Mucosa of rectum (tissue), 2 donors: ENCODE measurements at regions not wholly inside any gene's neighbourhood (a gene's known extent, or its start where the extent isn't known, plus 50 kb on each side); places are given as distances from the start of the nearest gene placed in this dataset.

ENCODE experiments used
- H3K27ac ChIP-seq, 2 donors: one replicate each; pipeline ENCODE4 v1.7.0; 2013; ENCODE audit warnings: inconsistent platforms in 2 of 2, low read depth in 2 of 2, low read length in 2 of 2
- H3K27me3 ChIP-seq, 2 donors: one replicate each; pipeline ENCODE4 v1.7.0; 2013; ENCODE audit warnings: low read length in 2 of 2; ENCODE audit not compliant: control insufficient read depth in 2 of 2, insufficient read depth in 2 of 2
- H3K36me3 ChIP-seq, 2 donors: one replicate each; pipeline ENCODE4 v1.7.0; 2013; ENCODE audit warnings: low read length in 2 of 2; ENCODE audit not compliant: control insufficient read depth in 2 of 2, insufficient read depth in 2 of 2
- H3K4me1 ChIP-seq, 2 donors: one replicate each; pipeline ENCODE4 v1.7.0; 2013; ENCODE audit warnings: low read length in 2 of 2, mild to moderate bottlenecking in 1 of 2; ENCODE audit not compliant: control insufficient read depth in 2 of 2, insufficient read depth in 2 of 2
- H3K4me3 ChIP-seq, 2 donors: one replicate each; pipeline ENCODE4 v1.7.0; 2013; ENCODE audit warnings: low read length in 2 of 2
- H3K9ac ChIP-seq, 2 donors: one replicate each; pipeline ENCODE4 v1.7.0; 2013; ENCODE audit warnings: low read length in 2 of 2, low read depth in 1 of 2, mild to moderate bottlenecking in 1 of 2
- H3K9me3 ChIP-seq, 2 donors: one replicate each; pipeline ENCODE4 v1.7.0; 2013; ENCODE audit warnings: low read length in 2 of 2; ENCODE audit not compliant: control insufficient read depth in 2 of 2
- donor health status: healthy.
- donor health status: Normal muscosa, but diverticular disease.

DNA sequence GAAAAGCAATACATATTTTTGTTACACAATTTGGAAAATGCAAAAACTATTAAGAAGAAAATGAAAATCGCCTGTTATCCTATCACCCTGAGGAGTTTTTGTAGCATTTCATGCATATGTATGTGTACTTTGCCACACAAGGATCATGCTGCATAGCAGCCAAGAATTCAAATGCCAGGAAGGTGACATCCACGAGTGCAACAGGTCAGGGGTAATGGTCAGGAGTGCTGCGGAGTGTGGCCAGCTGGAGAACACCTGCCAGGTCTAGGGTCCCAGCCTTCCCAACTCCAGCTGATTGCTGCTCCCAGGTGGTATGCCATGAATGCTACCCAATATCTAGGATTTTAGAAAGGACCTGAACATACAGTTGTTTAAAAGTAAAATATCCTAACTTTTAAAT, 617.1 kb downstream of the PRELID2 start:
- Histone ChIP-seq H3K27ac (no peak overlapping the region), H3K9me3 (no peaks in the 10 kb centered on the region), H3K4me1 (no peaks in the 10 kb centered on the region), H3K9ac (no peak overlapping the region), H3K36me3 (no peaks in the 10 kb centered on the region), H3K4me3 (no peak overlapping the region), H3K27me3 (no peaks in the 10 kb centered on the region)

DNA sequence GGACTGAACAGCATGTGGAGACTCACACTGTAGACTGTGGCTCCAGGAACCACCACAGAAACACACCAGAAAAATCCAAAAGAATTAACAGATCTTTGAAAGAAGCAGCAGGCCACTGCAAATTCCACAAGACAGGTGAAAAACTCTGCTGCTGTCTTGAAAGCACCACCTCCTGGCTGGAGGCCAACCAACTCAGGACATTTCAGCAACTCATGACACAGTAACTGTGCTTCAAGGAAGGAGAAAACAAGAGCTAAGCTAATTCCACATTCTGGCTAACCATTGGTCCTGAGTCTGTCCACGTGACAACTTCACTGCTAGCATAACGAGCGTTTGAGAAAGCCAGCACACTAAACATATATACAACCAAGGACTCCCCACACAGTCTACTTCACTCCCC, 625.1 kb downstream of the PRELID2 start:
- Histone ChIP-seq H3K9me3 (no peaks in the 10 kb centered on the region), H3K27me3 (no peaks in the 10 kb centered on the region), H3K4me3 (no peak overlapping the region), H3K36me3 (no peaks in the 10 kb centered on the region), H3K27ac (no peak overlapping the region), H3K9ac (no peak overlapping the region), H3K4me1 (no peaks in the 10 kb centered on the region)

GRCh38 chr5:145205546-145205945, 629.6 kb downstream of the PRELID2 start:
- Histone ChIP-seq H3K9me3 (no peaks in the 10 kb centered on the region), H3K4me1 (no peaks in the 10 kb centered on the region), H3K4me3 (no peak overlapping the region), H3K36me3 (no peaks in the 10 kb centered on the region), H3K27me3 (no peaks in the 10 kb centered on the region), H3K27ac (no peak overlapping the region), H3K9ac (no peak overlapping the region)

DNA sequence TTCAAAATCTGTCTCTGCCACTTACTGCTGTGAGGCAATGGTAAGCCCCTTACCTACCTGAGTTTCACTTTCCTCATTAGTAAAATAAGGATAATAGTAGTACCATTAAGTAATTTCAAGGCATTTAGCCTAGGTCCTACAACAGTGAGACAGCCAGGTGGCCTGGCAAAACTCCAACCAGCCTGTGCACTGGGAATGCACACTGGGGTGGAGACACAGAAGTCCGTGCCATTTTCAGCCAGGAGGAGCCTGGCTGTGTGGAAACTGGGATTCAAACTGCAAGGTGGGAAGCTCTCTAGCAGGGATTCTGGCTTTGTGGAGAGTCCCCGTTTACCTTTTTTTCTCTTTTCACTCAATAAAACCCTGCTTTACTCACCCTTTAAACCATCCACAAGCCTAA, 630.4 kb downstream of the PRELID2 start:
- Histone ChIP-seq H3K9ac (no peak overlapping the region), H3K4me1 (no peaks in the 10 kb centered on the region), H3K27ac (no peak overlapping the region), H3K9me3 (no peaks in the 10 kb centered on the region), H3K4me3 (no peak overlapping the region), H3K36me3 (no peaks in the 10 kb centered on the region), H3K27me3 (no peaks in the 10 kb centered on the region)

DNA sequence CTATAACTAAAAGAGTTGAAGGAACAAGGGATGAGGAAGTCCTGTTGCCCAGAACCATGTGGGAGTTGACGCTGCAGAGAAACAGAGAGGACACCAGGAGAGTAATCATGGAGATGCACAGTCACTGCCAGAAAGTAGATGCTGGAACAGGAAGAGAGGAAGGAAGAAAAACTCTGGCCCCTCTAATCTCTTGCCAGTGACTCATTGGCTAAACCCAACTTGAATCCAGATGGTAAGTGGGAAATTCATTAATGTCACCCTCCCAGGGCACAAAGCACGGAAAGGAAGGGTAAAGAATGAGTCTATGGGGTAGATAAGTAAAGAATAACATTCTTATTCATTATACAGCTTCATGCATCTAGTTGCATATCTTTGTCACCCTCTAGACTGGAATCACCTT, 631.9 kb downstream of the PRELID2 start:
- H3K9me3 ChIP-seq, result no peaks in the 10 kb centered on the region
- no peak overlapping the region for H3K4me3 ChIP-seq
- no peaks in the 10 kb centered on the region for H3K36me3 ChIP-seq
- no peaks in the 10 kb centered on the region for H3K27me3 ChIP-seq
- no peak overlapping the region for H3K27ac ChIP-seq
- H3K4me1 ChIP-seq, result no peaks in the 10 kb centered on the region
- no peak overlapping the region for H3K9ac ChIP-seq

DNA sequence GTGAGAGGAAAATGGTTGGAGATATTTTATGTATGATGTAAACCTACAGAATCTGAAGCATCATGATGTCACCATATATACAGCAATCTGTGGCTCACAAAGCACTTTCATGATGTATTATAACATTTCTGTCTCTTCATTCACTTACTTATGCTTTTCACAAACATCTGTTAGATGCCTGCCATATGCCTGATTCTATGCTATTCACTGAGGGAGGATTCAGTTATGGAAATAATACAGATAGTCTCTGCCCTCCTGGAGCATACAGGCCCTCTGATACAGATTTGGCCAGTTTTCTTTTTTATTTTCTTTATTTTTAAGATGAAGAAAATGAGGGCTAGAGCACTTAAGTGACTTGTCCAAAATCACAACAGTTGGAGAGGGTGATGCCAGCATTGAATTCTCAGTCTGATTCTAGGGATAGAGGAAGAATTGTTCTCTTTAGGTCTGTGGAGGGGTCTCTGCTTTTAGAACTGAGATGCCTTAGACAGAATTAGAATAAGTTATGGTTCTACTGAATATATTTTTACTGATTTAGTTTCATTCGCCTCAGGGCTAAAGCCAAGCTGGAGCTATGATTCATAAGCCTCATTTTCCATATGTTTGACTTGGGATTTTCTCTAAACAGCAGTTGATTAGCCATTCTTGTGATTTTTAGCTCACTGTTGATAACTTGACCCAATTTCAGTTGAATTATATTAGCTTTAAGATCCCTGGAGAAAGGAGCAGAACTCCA, 636.4 kb downstream of the PRELID2 start:
- Histone ChIP-seq H3K9ac (no peak overlapping the region), H3K36me3 (no peaks in the 10 kb centered on the region), H3K4me1 (no peaks in the 10 kb centered on the region), H3K27me3 (no peaks in the 10 kb centered on the region), H3K27ac (no peak overlapping the region), H3K9me3 (no peaks in the 10 kb centered on the region), H3K4me3 (no peak overlapping the region)

DNA sequence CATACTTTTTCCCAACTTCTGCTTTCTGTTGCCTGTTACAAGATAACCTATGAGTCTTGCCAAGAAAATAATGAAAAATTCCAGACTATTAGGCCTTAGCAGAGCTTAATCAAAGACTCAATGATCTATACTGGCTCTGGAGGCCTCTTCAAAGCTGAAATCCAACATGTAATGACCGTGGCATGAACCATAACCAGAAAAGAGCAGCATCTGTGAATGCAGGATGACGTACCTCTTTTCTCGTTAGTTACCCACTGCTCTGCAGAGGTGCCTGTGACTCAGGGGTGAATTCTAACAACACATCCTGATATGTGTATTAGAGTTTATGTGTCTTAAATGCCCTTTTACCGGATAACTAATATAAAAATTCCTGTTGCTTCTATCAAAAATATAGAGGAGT, 645.4 kb downstream of the PRELID2 start:
- Histone ChIP-seq H3K9me3 (no peaks in the 10 kb centered on the region), H3K4me3 (no peak overlapping the region), H3K27me3 (no peaks in the 10 kb centered on the region), H3K27ac (no peak overlapping the region), H3K9ac (no peak overlapping the region), H3K36me3 (no peaks in the 10 kb centered on the region), H3K4me1 (no peaks in the 10 kb centered on the region)

- Histone ChIP-seq H3K9ac (no peak overlapping the region), H3K27ac (no peak overlapping the region), H3K4me3 (no peak overlapping the region), H3K27me3 (no peaks in the 10 kb centered on the region), H3K9me3 (no peaks in the 10 kb centered on the region), H3K36me3 (no peaks in the 10 kb centered on the region), H3K4me1 (no peaks in the 10 kb centered on the region)
These were observed 654.8 kb downstream of the PRELID2 start for GRCh38 chr5:145180371-145180770.

DNA sequence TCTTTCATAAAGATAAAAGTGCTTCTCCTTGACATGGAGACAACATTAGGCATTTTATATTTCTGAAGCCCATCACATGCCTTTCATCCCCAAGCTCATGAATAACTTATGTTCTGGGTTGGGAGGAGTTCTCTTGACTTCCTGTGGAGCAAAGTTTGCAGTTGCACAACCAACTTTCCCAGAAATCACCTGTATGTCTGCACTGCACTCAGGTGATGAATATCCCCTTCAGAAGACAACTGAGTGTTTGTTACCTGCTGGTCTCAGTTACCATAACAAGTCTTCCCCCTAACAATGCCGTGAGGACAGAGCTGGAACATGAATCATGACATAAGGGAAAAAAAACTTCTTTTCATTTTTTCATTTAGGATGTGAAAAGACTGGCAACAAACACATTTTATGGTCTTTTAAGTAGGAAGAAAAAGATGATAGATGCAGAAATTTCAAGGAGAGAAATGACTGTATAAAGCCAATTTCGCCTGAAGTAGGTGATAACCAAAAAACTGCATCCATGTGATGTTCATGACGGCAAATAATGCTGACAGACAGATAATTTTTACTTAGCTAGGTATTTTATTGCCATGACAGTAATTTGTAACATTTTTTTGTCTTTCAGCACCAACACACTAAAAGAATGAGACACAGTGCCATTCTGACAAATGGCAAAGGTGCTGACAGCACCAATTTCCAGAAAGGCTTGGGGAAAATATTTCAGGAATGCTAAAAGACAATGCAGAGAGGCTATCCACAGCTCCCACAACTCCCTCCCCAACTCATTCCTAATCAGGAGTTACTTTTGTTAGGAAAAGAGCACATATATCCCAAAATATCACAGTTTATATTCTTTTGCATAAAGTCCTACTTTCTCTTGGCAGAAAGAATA, 656.3 kb downstream of the PRELID2 start:
- Histone ChIP-seq H3K27me3 (no peaks in the 10 kb centered on the region), H3K4me3 (no peak overlapping the region), H3K36me3 (no peaks in the 10 kb centered on the region), H3K9me3 (no peaks in the 10 kb centered on the region), H3K4me1 (no peaks in the 10 kb centered on the region), H3K27ac (no peak overlapping the region), H3K9ac (no peak overlapping the region)

DNA sequence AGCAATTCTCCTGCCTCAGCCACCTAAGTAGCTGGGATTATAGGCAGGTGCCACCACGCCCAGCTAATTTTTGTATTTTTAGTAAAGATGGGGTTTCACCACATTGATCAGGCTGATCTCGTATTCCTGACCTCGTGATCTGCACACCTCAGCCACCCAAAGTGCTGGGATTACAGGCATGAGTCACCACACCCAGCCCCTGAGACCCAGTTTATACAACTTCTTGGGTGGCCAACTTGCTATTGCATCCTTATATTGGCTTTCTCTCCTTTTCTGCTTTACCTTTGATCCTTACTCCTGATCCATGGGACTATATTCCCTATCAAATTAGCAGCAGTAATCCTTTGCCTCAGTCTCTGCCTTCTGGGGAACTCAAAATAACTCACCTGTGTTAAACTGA, 659.1 kb downstream of the PRELID2 start:
- no peaks in the 10 kb centered on the region for H3K4me1 ChIP-seq
- no peaks in the 10 kb centered on the region for H3K36me3 ChIP-seq
- no peak overlapping the region for H3K4me3 ChIP-seq
- H3K9ac ChIP-seq, result no peak overlapping the region
- H3K27me3 ChIP-seq, result no peaks in the 10 kb centered on the region
- H3K9me3 ChIP-seq, result no peaks in the 10 kb centered on the region
- H3K27ac ChIP-seq, result no peak overlapping the region
